ENCODE measurements at regions not wholly inside any gene's neighbourhood (a gene's known extent, or its start where the extent isn't known, plus 50 kb on each side); places are given as distances from the start of the nearest gene placed in this dataset.

DNA sequence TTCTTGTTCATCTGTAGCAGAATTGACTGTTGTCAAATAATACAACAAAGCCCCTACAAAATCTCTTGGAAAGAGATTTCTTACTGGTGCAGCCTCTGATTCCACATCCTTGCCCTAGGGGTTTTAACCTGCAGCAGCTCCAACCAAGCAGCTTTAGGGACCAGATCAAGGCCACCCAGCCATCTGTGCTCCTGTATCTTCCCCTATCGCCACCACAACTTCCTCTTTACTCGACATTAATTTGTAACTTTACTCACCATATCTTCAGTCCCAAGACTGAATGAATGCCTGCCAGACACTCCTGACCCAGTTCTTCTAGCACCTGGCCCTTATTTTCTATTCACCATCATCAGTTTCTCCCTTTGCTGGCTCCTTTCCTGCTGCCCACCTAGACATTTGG lies 156.6 kb upstream of the IL12A start:
- TF ChIP-seq CHD2 (IDR thresholded peaks at IDR 0.05; ENCODE audit: low read length, partially characterized antibody) (no peak), EZH2phosphoT487 (IDR thresholded peaks at IDR 0.05; ENCODE audit: borderline replicate concordance, low read depth) (no peak), EP300 (IDR thresholded peaks at IDR 0.05; ENCODE audit: borderline replicate concordance in 1 of 2, low read depth in 1 of 2, low read length in 1 of 2) (no peak), POLR2AphosphoS5 (IDR thresholded peaks at IDR 0.05; ENCODE audit: low read depth, low read length) (no peak), YY1 (IDR thresholded peaks at IDR 0.05; ENCODE audit: low read depth) (no peak), RFX5 (IDR thresholded peaks at IDR 0.05; ENCODE audit: low read length) (no peak), SMC3 (IDR thresholded peaks at IDR 0.05; ENCODE audit: low read depth, low read length) (no peak), MEF2A (IDR thresholded peaks at IDR 0.05; ENCODE audit: borderline replicate concordance, low read depth) (no peak), RCOR1 (IDR thresholded peaks at IDR 0.05; ENCODE audit: low read length) (no peak), MXI1 (IDR thresholded peaks at IDR 0.05; ENCODE audit: low read depth, low read length) (no peak), TCF12 (IDR thresholded peaks at IDR 0.05) (no peak), FOXJ3 (CRISPR knock-in tag; IDR thresholded peaks at IDR 0.05) (no peak), SIN3A (IDR thresholded peaks at IDR 0.05; ENCODE audit: borderline replicate concordance, low read depth, low read length) (no peak), ZBTB33 (IDR thresholded peaks at IDR 0.05; ENCODE audit: borderline replicate concordance, low read depth) (no peak), RAD21 (IDR thresholded peaks at IDR 0.05; ENCODE audit: low read length) (no peak), MAX (IDR thresholded peaks at IDR 0.05; ENCODE audit: low read depth) (no peak), NRF1 (IDR thresholded peaks at IDR 0.05; ENCODE audit: low read depth, low read length) (no peak)
- TF ChIP-seq, protein P1, sequence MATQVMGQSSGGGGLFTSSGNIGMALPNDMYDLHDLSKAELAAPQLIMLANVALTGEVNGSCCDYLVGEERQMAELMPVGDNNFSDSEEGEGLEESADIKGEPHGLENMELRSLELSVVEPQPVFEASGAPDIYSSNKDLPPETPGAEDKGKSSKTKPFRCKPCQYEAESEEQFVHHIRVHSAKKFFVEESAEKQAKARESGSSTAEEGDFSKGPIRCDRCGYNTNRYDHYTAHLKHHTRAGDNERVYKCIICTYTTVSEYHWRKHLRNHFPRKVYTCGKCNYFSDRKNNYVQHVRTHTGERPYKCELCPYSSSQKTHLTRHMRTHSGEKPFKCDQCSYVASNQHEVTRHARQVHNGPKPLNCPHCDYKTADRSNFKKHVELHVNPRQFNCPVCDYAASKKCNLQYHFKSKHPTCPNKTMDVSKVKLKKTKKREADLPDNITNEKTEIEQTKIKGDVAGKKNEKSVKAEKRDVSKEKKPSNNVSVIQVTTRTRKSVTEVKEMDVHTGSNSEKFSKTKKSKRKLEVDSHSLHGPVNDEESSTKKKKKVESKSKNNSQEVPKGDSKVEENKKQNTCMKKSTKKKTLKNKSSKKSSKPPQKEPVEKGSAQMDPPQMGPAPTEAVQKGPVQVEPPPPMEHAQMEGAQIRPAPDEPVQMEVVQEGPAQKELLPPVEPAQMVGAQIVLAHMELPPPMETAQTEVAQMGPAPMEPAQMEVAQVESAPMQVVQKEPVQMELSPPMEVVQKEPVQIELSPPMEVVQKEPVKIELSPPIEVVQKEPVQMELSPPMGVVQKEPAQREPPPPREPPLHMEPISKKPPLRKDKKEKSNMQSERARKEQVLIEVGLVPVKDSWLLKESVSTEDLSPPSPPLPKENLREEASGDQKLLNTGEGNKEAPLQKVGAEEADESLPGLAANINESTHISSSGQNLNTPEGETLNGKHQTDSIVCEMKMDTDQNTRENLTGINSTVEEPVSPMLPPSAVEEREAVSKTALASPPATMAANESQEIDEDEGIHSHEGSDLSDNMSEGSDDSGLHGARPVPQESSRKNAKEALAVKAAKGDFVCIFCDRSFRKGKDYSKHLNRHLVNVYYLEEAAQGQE (IDR thresholded peaks at IDR 0.05; ENCODE audit: low read depth, low read length): no peak
- TF ChIP-seq, protein P2, sequence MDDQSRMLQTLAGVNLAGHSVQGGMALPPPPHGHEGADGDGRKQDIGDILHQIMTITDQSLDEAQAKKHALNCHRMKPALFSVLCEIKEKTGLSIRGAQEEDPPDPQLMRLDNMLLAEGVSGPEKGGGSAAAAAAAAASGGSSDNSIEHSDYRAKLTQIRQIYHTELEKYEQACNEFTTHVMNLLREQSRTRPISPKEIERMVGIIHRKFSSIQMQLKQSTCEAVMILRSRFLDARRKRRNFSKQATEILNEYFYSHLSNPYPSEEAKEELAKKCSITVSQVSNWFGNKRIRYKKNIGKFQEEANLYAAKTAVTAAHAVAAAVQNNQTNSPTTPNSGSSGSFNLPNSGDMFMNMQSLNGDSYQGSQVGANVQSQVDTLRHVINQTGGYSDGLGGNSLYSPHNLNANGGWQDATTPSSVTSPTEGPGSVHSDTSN (IDR thresholded peaks at IDR 0.05): no peak
- TF ChIP-seq, protein P3, sequence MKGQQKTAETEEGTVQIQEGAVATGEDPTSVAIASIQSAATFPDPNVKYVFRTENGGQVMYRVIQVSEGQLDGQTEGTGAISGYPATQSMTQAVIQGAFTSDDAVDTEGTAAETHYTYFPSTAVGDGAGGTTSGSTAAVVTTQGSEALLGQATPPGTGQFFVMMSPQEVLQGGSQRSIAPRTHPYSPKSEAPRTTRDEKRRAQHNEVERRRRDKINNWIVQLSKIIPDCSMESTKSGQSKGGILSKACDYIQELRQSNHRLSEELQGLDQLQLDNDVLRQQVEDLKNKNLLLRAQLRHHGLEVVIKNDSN (IDR thresholded peaks at IDR 0.05; ENCODE audit: borderline replicate concordance, low read depth): no peak
- ChIA-PET CTCF (interaction anchor here (1.3 to 12.4 kb wide), 5 partner anchors 24 to 567 kb away, joined by 3 to 189 read pairs (median 8); partner anchors contain the start of gene IL12A), POLR2A (no interaction called here)
- Histone ChIP-seq H3F3A (replicated peaks; ENCODE audit: insufficient read depth) (peaks cover 17% of the 10 kb centered on the region), H2AFZ (ENCODE audit: low read depth) (no peak overlapping the region), H3K36me3 (replicated peaks in 1 of 2; ENCODE audit: control insufficient read depth in 1 of 2, insufficient read depth in 2 of 2, low read length in 1 of 2) (no peaks in the 10 kb centered on the region), H3K4me2 (no peak overlapping the region), H3K4me3 (ENCODE audit: low read depth in 2 of 2, low read length in 1 of 2) (no peak overlapping the region), H3K9me2 (no peaks in the 10 kb centered on the region), H3K9me3 (no peaks in the 10 kb centered on the region), H3K79me2 (ENCODE audit: insufficient read depth) (peaks cover 87% of the 10 kb centered on the region), H3K27ac (ENCODE audit: low read depth in 2 of 2, low read length in 1 of 2) (peak overlapping the region in 1 of 2 experiments; percentile 6; a peak in 1 of 4 replicates), H3K4me1 (ENCODE audit: control insufficient read depth in 1 of 2, insufficient read depth in 2 of 2, low read depth in 1 of 2, low read length in 1 of 2) (peaks cover 23 to 24% of the 10 kb centered on the region in 2 experiments), H4K20me1 (ENCODE audit: insufficient read depth) (peaks cover 5% of the 10 kb centered on the region; the same call in 1 of the 2 replicates), H3K9ac (no peak overlapping the region), H3K27me3 (ENCODE audit: insufficient read depth) (no peaks in the 10 kb centered on the region)
- no peak for DNase-seq
- 89% methylated on average over 2 of the region's 2 CpGs for WGBS (ENCODE audit: low lambda C conversion rate)
